LNCAP (cell line): ENCODE measurements at regions not wholly inside any gene's neighbourhood (a gene's known extent, or its start where the extent isn't known, plus 50 kb on each side); places are given as distances from the start of the nearest gene placed in this dataset.

Experiments
- CTCF ChIP-seq: fragments of 450-650 bp; IDR thresholded peaks from 2 replicates; pipeline ENCODE4 v1.5.1; 2017; ENCODE audit warnings: mild to moderate bottlenecking

- no peak for TF ChIP-seq CTCF
Observed at GRCh38 chr2:111243295-111243694, 122.6 kb downstream of the BCL2L11 start.

GRCh38 chr2:111244864-111245263, 124.2 kb downstream of the BCL2L11 start:
- TF ChIP-seq CTCF, result no peak

- no peak for TF ChIP-seq CTCF
Observed at GRCh38 chr2:111246620-111247061, 125.9 kb downstream of the BCL2L11 start.

- TF ChIP-seq CTCF, result no peak
Observed at GRCh38 chr2:111247491-111247890, 126.8 kb downstream of the BCL2L11 start.

- no peak for TF ChIP-seq CTCF
Observed at GRCh38 chr2:111249806-111250205, 129.1 kb downstream of the BCL2L11 start.

GRCh38 chr2:111250448-111251030, 129.8 kb downstream of the BCL2L11 start:
- no peak for TF ChIP-seq CTCF

GRCh38 chr2:111251711-111252110, 131.0 kb downstream of the BCL2L11 start:
- TF ChIP-seq CTCF, result no peak

GRCh38 chr2:111252436-111252835, 131.7 kb downstream of the BCL2L11 start:
- no peak for TF ChIP-seq CTCF
